ENCODE measurements at regions not wholly inside any gene's neighbourhood (a gene's known extent, or its start where the extent isn't known, plus 50 kb on each side); places are given as distances from the start of the nearest gene placed in this dataset.

DNA sequence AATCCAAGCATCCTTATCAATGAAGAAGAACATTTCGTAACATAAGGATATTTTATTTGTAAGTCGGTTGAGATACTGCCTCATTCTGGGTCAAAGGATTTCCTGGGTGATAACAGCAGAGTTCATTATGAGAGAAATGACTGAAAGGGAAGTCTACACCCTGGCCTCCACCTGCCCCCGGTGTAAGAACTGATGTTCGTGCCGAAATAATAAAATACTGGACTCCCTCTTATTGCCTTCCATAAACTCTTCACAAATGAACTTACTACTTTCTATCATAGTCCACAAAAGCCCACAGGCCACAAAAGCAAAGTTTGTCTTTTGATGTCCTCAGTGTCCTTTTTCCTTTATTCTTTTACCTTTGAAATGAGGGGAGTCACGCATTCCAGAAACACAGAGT, 174.4 kb downstream of the SERPINI1 start:
- Histone ChIP-seq H3K36me3 (no peaks in the 10 kb centered on the region), H3K4me1 (ENCODE audit: control insufficient read depth in 1 of 2, low read depth in 2 of 2) (no peaks in the 10 kb centered on the region), H3K4me3 (no peak overlapping the region), H3K27ac (no peak overlapping the region), H3K27me3 (replicated peaks; ENCODE audit: insufficient read depth) (no peaks in the 10 kb centered on the region), H3K9me3 (no peaks in the 10 kb centered on the region)
- no peak for DNase-seq (ENCODE audit: low spot score)
- TF ChIP-seq, protein P1, sequence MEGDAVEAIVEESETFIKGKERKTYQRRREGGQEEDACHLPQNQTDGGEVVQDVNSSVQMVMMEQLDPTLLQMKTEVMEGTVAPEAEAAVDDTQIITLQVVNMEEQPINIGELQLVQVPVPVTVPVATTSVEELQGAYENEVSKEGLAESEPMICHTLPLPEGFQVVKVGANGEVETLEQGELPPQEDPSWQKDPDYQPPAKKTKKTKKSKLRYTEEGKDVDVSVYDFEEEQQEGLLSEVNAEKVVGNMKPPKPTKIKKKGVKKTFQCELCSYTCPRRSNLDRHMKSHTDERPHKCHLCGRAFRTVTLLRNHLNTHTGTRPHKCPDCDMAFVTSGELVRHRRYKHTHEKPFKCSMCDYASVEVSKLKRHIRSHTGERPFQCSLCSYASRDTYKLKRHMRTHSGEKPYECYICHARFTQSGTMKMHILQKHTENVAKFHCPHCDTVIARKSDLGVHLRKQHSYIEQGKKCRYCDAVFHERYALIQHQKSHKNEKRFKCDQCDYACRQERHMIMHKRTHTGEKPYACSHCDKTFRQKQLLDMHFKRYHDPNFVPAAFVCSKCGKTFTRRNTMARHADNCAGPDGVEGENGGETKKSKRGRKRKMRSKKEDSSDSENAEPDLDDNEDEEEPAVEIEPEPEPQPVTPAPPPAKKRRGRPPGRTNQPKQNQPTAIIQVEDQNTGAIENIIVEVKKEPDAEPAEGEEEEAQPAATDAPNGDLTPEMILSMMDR (IDR thresholded peaks at IDR 0.05): no peak
- ATAC-seq (ENCODE audit: insufficient number of reproducible peaks, low FRiP score, low read depth): no peak

DNA sequence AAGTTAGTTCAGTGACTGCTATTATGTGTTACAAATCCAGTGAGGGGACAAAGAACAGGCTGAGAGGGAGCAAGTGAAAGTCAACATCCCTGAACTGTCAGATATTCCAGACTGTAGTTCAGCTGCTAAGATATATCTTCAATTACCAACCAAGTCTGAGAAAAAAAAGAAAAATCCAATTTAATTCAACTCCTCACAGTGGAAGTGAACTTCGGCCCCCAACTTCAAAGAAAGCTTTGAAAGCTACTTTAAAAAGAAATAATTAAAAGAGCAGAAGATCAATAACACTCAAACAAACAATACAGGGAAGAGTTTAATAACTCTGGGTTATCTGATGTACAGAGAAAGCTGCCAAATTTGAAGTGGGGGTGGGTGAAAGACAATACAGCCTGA, 174.0 kb downstream of the SERPINI1 start:
- no peaks in the 10 kb centered on the region for H3K4me1 ChIP-seq (ENCODE audit: control insufficient read depth in 1 of 2, low read depth in 2 of 2)
- H3K9me3 ChIP-seq: no peaks in the 10 kb centered on the region
- TF ChIP-seq, protein P1 (IDR thresholded peaks at IDR 0.05): no peak
- no peak overlapping the region for H3K4me3 ChIP-seq
- no peak for DNase-seq (ENCODE audit: low spot score)
- H3K36me3 ChIP-seq: no peaks in the 10 kb centered on the region
- no peak overlapping the region for H3K27ac ChIP-seq
- no peaks in the 10 kb centered on the region for H3K27me3 ChIP-seq (replicated peaks; ENCODE audit: insufficient read depth)
- ATAC-seq (ENCODE audit: insufficient number of reproducible peaks, low FRiP score, low read depth): no peak

DNA sequence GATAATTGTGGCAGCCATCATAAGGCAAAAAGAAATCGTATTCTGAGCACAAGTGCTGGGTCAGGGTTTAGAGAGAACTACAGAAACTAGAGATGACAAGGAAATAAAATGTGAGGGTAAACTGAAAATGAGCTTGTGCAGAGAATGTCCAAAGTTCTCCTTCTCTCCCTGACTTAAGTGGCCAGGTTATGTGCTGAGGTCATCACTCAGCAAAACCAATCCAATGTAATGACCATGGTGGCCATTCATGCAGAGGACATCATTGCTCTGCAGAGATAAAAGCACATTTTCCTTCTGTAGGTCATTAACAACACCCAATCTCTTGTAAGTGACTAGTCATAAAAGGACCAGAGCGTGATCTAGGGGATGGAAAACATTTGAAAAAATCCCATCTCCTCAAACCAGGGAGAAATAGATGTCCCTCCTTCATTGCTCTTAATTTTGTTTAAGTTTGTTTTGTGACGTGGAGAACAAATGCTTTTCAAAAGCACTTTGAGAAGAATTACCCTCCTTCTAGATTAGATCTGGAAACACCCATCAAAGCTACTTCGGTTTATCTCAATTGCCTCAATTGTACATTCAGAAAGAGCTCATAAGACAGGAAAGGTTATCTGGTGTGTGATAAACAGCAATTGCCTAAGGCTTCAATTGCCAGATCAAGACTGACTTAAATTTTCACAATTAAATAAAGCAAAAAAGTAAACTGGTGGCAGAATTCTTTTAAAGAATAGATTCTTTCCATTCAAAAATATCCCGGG, 173.4 kb downstream of the SERPINI1 start:
- DNase-seq (ENCODE audit: low spot score) (no peak), ATAC-seq (ENCODE audit: insufficient number of reproducible peaks, low FRiP score, low read depth) (no peak)
- TF ChIP-seq, protein P1 (IDR thresholded peaks at IDR 0.05): no peak
- H3K4me3 ChIP-seq: no peak overlapping the region
- H3K4me1 ChIP-seq (ENCODE audit: control insufficient read depth in 1 of 2, low read depth in 2 of 2): no peaks in the 10 kb centered on the region
- H3K27me3 ChIP-seq (replicated peaks; ENCODE audit: insufficient read depth): no peaks in the 10 kb centered on the region
- H3K36me3 ChIP-seq: no peaks in the 10 kb centered on the region
- no peaks in the 10 kb centered on the region for H3K9me3 ChIP-seq
- H3K27ac ChIP-seq: no peak overlapping the region

DNA sequence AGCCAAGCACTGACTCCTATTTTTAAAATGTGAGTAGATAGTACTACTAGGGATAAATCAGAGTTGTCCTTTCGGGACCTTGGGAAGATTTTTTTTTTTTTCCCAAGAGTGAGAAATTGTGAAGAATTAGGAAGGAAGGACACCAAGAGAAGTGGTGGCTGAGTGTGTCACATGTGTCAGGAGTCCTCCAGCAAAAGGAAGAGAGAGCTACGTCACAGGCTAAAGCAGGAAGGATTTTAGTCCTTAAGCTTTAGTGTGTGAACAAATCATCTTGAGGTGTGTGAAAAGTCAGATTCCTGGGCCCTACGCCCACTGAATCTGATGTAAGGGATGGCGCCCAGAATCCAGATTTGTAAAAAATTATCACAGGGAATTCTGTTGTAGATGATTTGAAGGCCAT, 172.7 kb downstream of the SERPINI1 start:
- ATAC-seq (ENCODE audit: insufficient number of reproducible peaks, low FRiP score, low read depth) (no peak), DNase-seq (ENCODE audit: low spot score) (no peak)
- Histone ChIP-seq H3K4me1 (ENCODE audit: control insufficient read depth in 1 of 2, low read depth in 2 of 2) (no peaks in the 10 kb centered on the region), H3K36me3 (no peaks in the 10 kb centered on the region), H3K9me3 (no peaks in the 10 kb centered on the region), H3K27ac (no peak overlapping the region), H3K4me3 (no peak overlapping the region), H3K27me3 (replicated peaks; ENCODE audit: insufficient read depth) (no peaks in the 10 kb centered on the region)
- TF ChIP-seq, protein P1 (IDR thresholded peaks at IDR 0.05): no peak

DNA sequence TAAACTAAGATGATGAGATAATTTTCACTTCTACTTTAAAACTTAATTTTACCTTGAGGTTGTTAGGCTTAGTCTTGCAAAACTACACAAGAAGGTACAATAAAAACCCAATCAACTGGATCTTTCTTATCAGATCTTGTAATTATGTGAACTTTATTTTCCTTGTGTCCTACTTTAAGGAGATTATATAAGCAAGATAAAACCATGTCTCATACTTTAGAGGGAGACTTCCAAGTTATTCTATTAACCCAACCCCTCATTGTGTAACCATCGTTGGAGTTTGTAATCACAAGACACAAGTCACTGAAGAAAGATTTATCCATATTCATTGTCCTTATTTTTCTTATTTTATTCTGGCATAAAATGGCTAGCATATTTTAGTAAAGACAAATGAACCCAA, 165.6 kb downstream of the SERPINI1 start:
- Histone ChIP-seq H3K4me3 (no peak overlapping the region), H3K27me3 (replicated peaks; ENCODE audit: insufficient read depth) (no peaks in the 10 kb centered on the region), H3K9me3 (no peaks in the 10 kb centered on the region), H3K4me1 (ENCODE audit: control insufficient read depth in 1 of 2, low read depth in 2 of 2) (no peaks in the 10 kb centered on the region), H3K36me3 (no peaks in the 10 kb centered on the region), H3K27ac (no peak overlapping the region)
- TF ChIP-seq, protein P1 (IDR thresholded peaks at IDR 0.05): no peak
- DNase-seq (ENCODE audit: low spot score) (no peak), ATAC-seq (ENCODE audit: insufficient number of reproducible peaks, low FRiP score, low read depth) (no peak)
